COLO668 (cell line): ENCODE measurements at regions not wholly inside any gene's neighbourhood (a gene's known extent, or its start where the extent isn't known, plus 50 kb on each side); places are given as distances from the start of the nearest gene placed in this dataset.

Experiments used
- DNase-seq: peaks from one replicate; lab custom pipeline; 2025; ENCODE audit not compliant: unreplicated experiment; lab: John Stamatoyannopoulos, UW

GRCh38 chr15:61421938-61422337 is 192.8 kb upstream of the RORA start:
- DNase-seq = no peak

- no peak for DNase-seq
Measured at GRCh38 chr15:61421470-61421869, 192.4 kb upstream of the RORA start.

GRCh38 chr15:61420546-61420945 is 191.4 kb upstream of the RORA start:
- DNase-seq = no peak

GRCh38 chr15:61415617-61416120 is 186.6 kb upstream of the RORA start:
- DNase-seq = no peak

- DNase-seq = no peak
Measured at GRCh38 chr15:61411902-61412510, 182.9 kb upstream of the RORA start.

- DNase-seq = no peak
Measured at GRCh38 chr15:61410662-61411061, 181.6 kb upstream of the RORA start.

GRCh38 chr15:61404567-61404966 is 175.5 kb upstream of the RORA start:
- no peak for DNase-seq

GRCh38 chr15:61403884-61404283 is 174.8 kb upstream of the RORA start:
- no peak for DNase-seq

- DNase-seq = no peak
Measured at GRCh38 chr15:61401903-61402698, 173.0 kb upstream of the RORA start.

- no peak for DNase-seq
Measured at GRCh38 chr15:61398310-61398709, 169.2 kb upstream of the RORA start.

- no peak for DNase-seq
Measured at GRCh38 chr15:61396235-61396919, 167.3 kb upstream of the RORA start.

- no peak for DNase-seq
Measured at GRCh38 chr15:61393949-61394348, 164.8 kb upstream of the RORA start.

GRCh38 chr15:61393524-61393923 is 164.4 kb upstream of the RORA start:
- no peak for DNase-seq

- no peak for DNase-seq
Measured at GRCh38 chr15:61390138-61390537, 161.0 kb upstream of the RORA start.

- DNase-seq = no peak
Measured at GRCh38 chr15:61389334-61390028, 160.4 kb upstream of the RORA start.

- DNase-seq = no peak
Measured at GRCh38 chr15:61387675-61388074, 158.6 kb upstream of the RORA start.

- no peak for DNase-seq
Measured at GRCh38 chr15:61383421-61383820, 154.3 kb upstream of the RORA start.

GRCh38 chr15:61382927-61383326 is 153.8 kb upstream of the RORA start:
- DNase-seq = no peak

GRCh38 chr15:61381501-61381900 is 152.4 kb upstream of the RORA start:
- no peak for DNase-seq

- no peak for DNase-seq
Measured at GRCh38 chr15:61380270-61380669, 151.2 kb upstream of the RORA start.

GRCh38 chr15:61379005-61379404 is 149.9 kb upstream of the RORA start:
- DNase-seq = no peak
